ENCODE measurements at regions not wholly inside any gene's neighbourhood (a gene's known extent, or its start where the extent isn't known, plus 50 kb on each side); places are given as distances from the start of the nearest gene placed in this dataset.

DNA sequence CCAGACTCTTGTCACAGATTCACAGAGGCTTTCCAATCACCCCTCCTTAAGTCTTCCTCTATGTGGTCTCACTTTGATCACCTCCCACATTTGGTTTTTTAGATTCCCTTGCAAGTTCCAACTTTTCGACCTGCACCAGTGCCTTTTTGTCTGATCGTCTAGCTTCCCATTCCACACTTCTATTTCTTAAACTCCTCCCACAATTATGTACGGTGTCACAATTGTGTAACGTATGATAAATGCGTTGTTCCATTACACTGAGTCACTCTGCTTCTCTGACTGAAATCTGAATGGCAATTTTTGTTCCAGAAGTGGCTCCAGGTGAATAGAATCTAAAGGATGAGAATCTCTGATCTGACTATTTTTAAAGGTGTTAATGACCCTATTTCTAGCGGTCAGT, 320.1 kb downstream of the LMX1A start:
- H3K4me1 ChIP-seq (ENCODE audit: control insufficient read depth, low read length): no peaks in the 10 kb centered on the region

DNA sequence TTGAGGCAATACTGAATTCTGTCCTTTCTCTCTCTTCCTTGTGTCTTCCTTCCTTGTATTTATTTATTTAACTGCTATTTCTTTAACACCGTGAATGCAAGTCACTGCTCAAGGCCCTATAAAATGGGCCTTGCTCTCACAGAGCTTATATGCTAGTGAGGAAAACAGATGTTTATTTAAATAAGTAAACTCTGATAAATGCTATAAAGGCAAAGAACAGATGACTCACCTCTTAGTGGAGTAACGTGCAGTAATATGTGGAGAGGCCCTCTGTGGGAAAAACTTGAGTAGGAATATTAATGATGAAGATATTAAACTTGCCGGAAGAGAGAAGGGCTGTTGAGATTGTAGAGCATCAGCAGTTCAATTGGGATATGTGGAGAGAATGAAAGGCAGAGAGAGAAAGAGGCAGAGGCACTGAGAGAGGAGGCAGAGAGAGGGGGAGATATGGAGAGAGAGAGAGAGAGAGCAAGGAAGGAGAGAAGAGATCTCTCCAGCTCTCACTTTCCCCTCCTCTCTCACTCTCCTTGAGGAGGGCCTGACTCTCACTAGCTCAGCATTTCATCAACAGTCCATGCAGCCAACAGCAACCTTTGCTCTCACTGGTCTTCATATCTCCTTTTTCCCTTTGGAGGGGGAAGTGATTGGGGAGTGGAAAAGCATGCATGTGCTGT, 322.2 kb downstream of the LMX1A start:
- Histone ChIP-seq H3K27ac (ENCODE audit: low read depth, low read length) (no peak overlapping the region), H3K36me3 (ENCODE audit: control insufficient read depth, low read length) (no peaks in the 10 kb centered on the region)
- TF ChIP-seq CTCF (IDR thresholded peaks at IDR 0.05; ENCODE audit: low read depth, low read length, poor library complexity, severe bottlenecking): no peak

More for the DNA sequence above, 320.1 kb downstream of the LMX1A start:
- no peaks in the 10 kb centered on the region for H3K27me3 ChIP-seq (ENCODE audit: control insufficient read depth, low read length)
- no peak overlapping the region for H3K4me2 ChIP-seq (ENCODE audit: low read length)
- H3F3A ChIP-seq (ENCODE audit: control insufficient read depth, insufficient read depth): no peaks in the 10 kb centered on the region
- H3K27ac ChIP-seq (ENCODE audit: low read depth, low read length): no peak overlapping the region
- no peak overlapping the region for H3K4me3 ChIP-seq (ENCODE audit: low read length)
- no peaks in the 10 kb centered on the region for H3K79me2 ChIP-seq (ENCODE audit: control insufficient read depth, low read length)
- TF ChIP-seq EZH2phosphoT487 (IDR thresholded peaks at IDR 0.05; ENCODE audit: borderline replicate concordance, low read length) (no peak), CTCF (IDR thresholded peaks at IDR 0.05; ENCODE audit: low read depth, low read length, poor library complexity, severe bottlenecking) (no peak)
- H4K20me1 ChIP-seq (ENCODE audit: control insufficient read depth, insufficient read depth, low read depth, low read length): no peaks in the 10 kb centered on the region
- H3K9me2 ChIP-seq (replicated peaks; ENCODE audit: control insufficient read depth, low read length): no peaks in the 10 kb centered on the region
- no peaks in the 10 kb centered on the region for H3K36me3 ChIP-seq (ENCODE audit: control insufficient read depth, low read length)
- H3K9me3 ChIP-seq (ENCODE audit: control insufficient read depth, insufficient read depth, low read length): no peaks in the 10 kb centered on the region

DNA sequence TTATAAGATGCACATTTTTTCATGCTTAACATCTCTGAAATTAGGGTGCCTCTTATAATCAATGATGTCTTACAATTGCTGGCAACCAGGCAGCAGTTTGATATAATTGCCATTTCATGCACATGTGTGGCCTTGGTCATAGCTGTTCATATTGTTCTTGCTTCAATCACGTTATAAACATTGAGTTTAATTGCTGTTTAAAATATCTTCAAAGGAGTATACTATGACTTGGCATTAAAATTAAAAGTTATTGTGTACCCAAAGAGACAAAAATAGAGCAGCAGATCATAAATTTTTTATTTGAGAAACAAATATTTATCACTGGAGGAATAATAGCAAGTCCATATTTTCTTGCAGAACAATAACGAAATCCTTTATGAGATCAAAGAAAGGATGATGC, 325.5 kb downstream of the LMX1A start:
- Histone ChIP-seq H3F3A (ENCODE audit: control insufficient read depth, insufficient read depth) (no peaks in the 10 kb centered on the region), H3K27me3 (ENCODE audit: control insufficient read depth, low read length) (no peaks in the 10 kb centered on the region), H3K9me3 (ENCODE audit: control insufficient read depth, insufficient read depth, low read length) (no peaks in the 10 kb centered on the region), H3K9me2 (replicated peaks; ENCODE audit: control insufficient read depth, low read length) (no peaks in the 10 kb centered on the region), H3K4me3 (ENCODE audit: low read length) (no peak overlapping the region), H3K27ac (ENCODE audit: low read depth, low read length) (no peak overlapping the region), H3K4me2 (ENCODE audit: low read length) (no peak overlapping the region), H3K36me3 (ENCODE audit: control insufficient read depth, low read length) (no peaks in the 10 kb centered on the region), H4K20me1 (ENCODE audit: control insufficient read depth, insufficient read depth, low read depth, low read length) (no peaks in the 10 kb centered on the region), H3K79me2 (ENCODE audit: control insufficient read depth, low read length) (no peaks in the 10 kb centered on the region), H3K4me1 (ENCODE audit: control insufficient read depth, low read length) (no peaks in the 10 kb centered on the region)
- TF ChIP-seq CTCF (IDR thresholded peaks at IDR 0.05; ENCODE audit: low read depth, low read length, poor library complexity, severe bottlenecking) (no peak), EZH2phosphoT487 (IDR thresholded peaks at IDR 0.05; ENCODE audit: borderline replicate concordance, low read length) (no peak)

More for the DNA sequence above, 322.2 kb downstream of the LMX1A start:
- H4K20me1 ChIP-seq (ENCODE audit: control insufficient read depth, insufficient read depth, low read depth, low read length): no peaks in the 10 kb centered on the region
- no peaks in the 10 kb centered on the region for H3K4me1 ChIP-seq (ENCODE audit: control insufficient read depth, low read length)
- no peaks in the 10 kb centered on the region for H3K79me2 ChIP-seq (ENCODE audit: control insufficient read depth, low read length)
- no peak overlapping the region for H3K4me3 ChIP-seq (ENCODE audit: low read length)
- H3K9me2 ChIP-seq (replicated peaks; ENCODE audit: control insufficient read depth, low read length): no peaks in the 10 kb centered on the region
- H3K9me3 ChIP-seq (ENCODE audit: control insufficient read depth, insufficient read depth, low read length): no peaks in the 10 kb centered on the region
- no peaks in the 10 kb centered on the region for H3K27me3 ChIP-seq (ENCODE audit: control insufficient read depth, low read length)
- no peak overlapping the region for H3K4me2 ChIP-seq (ENCODE audit: low read length)
- no peaks in the 10 kb centered on the region for H3F3A ChIP-seq (ENCODE audit: control insufficient read depth, insufficient read depth)
